Neuronal stem cell (in vitro differentiated cells): ENCODE measurements at regions not wholly inside any gene's neighbourhood (a gene's known extent, or its start where the extent isn't known, plus 50 kb on each side); places are given as distances from the start of the nearest gene placed in this dataset.
A peak's percentile ranks its signal among the peaks of the same experiment; 100 is the strongest.
"Not testable (repeated sequence)": the region's sequence is repeated elsewhere in the genome, so short reads cannot be mapped to it uniquely, and the experiment has no call there.

Experiments used
- DNase-seq: peaks from one replicate; pipeline ENCODE4 v3.0.0-alpha.2; 2013; ENCODE audit warnings: low spot score
- H2AFZ ChIP-seq: one replicate; pipeline ENCODE4 v1.6.1; 2013; ENCODE audit warnings: mild to moderate bottlenecking, low read length, inconsistent platforms
- H2AK5ac ChIP-seq: 2 replicates; pipeline ENCODE4 v1.6.1; 2013; ENCODE audit warnings: low read depth, mild to moderate bottlenecking, inconsistent platforms, low read length, moderate library complexity, mixed read lengths
- H2BK120ac ChIP-seq: 2 replicates; pipeline ENCODE4 v1.6.1; 2013; ENCODE audit warnings: low read depth, mild to moderate bottlenecking, inconsistent platforms, low read length, moderate library complexity, mixed read lengths
- H2BK12ac ChIP-seq: one replicate; pipeline ENCODE4 v1.6.1; 2013; ENCODE audit warnings: low read length, inconsistent platforms
- H2BK15ac ChIP-seq: 2 replicates; pipeline ENCODE4 v1.6.1; 2013; ENCODE audit warnings: mild to moderate bottlenecking, low read length, inconsistent platforms, mixed read lengths
- H2BK5ac ChIP-seq: one replicate; pipeline ENCODE4 v1.6.1; 2013; ENCODE audit warnings: inconsistent platforms, mild to moderate bottlenecking, low read length, moderate library complexity
- H3K14ac ChIP-seq: one replicate; pipeline ENCODE4 v1.6.1; 2013; ENCODE audit warnings: low read length, inconsistent platforms
- H3K18ac ChIP-seq: 2 replicates; pipeline ENCODE4 v1.6.1; 2013; ENCODE audit warnings: low read length, inconsistent platforms
- H3K23ac ChIP-seq: 2 replicates; pipeline ENCODE4 v1.6.1; 2013; ENCODE audit warnings: low read depth, mild to moderate bottlenecking, mixed read lengths, low read length, inconsistent platforms; ENCODE audit not compliant: poor library complexity
- H3K27ac ChIP-seq: replicated peaks from 3 replicates; pipeline ENCODE4 v1.5.1; 2013; ENCODE audit warnings: low read length, inconsistent platforms
- H3K27me3 ChIP-seq, 3 experiments: 2 replicates each; pipeline ENCODE4 v1.6.1; 2013; ENCODE audit warnings: low read length in 3 of 3, mild to moderate bottlenecking in 2 of 3, inconsistent platforms in 1 of 3, low read depth in 1 of 3, mixed read lengths in 1 of 3, moderate library complexity in 1 of 3; ENCODE audit not compliant: control insufficient read depth in 3 of 3, insufficient read depth in 3 of 3
- H3K36me3 ChIP-seq, 2 donors: replicated peaks in 1 of 2; 2 replicates each; pipeline ENCODE4 v1.6.1; 2013; ENCODE audit warnings: low read length in 2 of 2; ENCODE audit not compliant: control insufficient read depth in 2 of 2, insufficient read depth in 2 of 2
- H3K4ac ChIP-seq: 2 replicates; pipeline ENCODE4 v1.6.1; 2013; ENCODE audit warnings: inconsistent platforms, mild to moderate bottlenecking, low read length, moderate library complexity
- H3K4me1 ChIP-seq, 2 donors: 1 replicate in 1 of 2; 2 replicates in 1 of 2; pipeline ENCODE4 v1.6.1; 2013; ENCODE audit warnings: low read length in 2 of 2, low read depth in 1 of 2; ENCODE audit not compliant: control insufficient read depth in 2 of 2, insufficient read depth in 1 of 2
- H3K4me2 ChIP-seq: one replicate; pipeline ENCODE4 v1.6.1; 2013; ENCODE audit warnings: mild to moderate bottlenecking, low read length, inconsistent platforms; ENCODE audit not compliant: insufficient read depth, poor library complexity, severe bottlenecking
- H3K4me3 ChIP-seq, 2 donors: 2 replicates each; pipeline ENCODE4 v1.5.1; 2013; ENCODE audit warnings: low read length in 2 of 2, mild to moderate bottlenecking in 2 of 2, inconsistent platforms in 1 of 2, moderate library complexity in 1 of 2
- H3K79me1 ChIP-seq: one replicate; pipeline ENCODE4 v1.6.1; 2013; ENCODE audit warnings: low read depth, mild to moderate bottlenecking, inconsistent platforms, low read length, moderate library complexity
- H3K9ac ChIP-seq: one replicate; pipeline ENCODE4 v1.6.1; 2013; ENCODE audit warnings: mild to moderate bottlenecking, low read depth, low read length, inconsistent platforms; ENCODE audit not compliant: poor library complexity
- H3K9me3 ChIP-seq, 2 donors: replicated peaks in 1 of 2; 2 replicates each; pipeline versions ENCODE3 to v1.6.1; 2013; ENCODE audit warnings: low read length in 2 of 2, mild to moderate bottlenecking in 2 of 2, inconsistent platforms in 1 of 2, low read depth in 1 of 2, mixed read lengths in 1 of 2, moderate library complexity in 1 of 2; ENCODE audit not compliant: control insufficient read depth in 2 of 2, insufficient read depth in 1 of 2
- H4K8ac ChIP-seq: one replicate; pipeline ENCODE4 v1.6.1; 2013; ENCODE audit warnings: low read depth, mild to moderate bottlenecking, inconsistent platforms, low read length, moderate library complexity
- H4K91ac ChIP-seq: one replicate; pipeline ENCODE4 v1.6.1; 2013; ENCODE audit warnings: low read length, low read depth, mild to moderate bottlenecking, inconsistent platforms; ENCODE audit not compliant: poor library complexity
- WGBS, 2 donors: extraction: QIAGEN DNeasy Blood & Tissue Kit; methylation state at CpG; one replicate each; pipeline ENCODE4 v1.1.7; 2013; ENCODE audit warnings: missing lambda C conversion rate in 2 of 2, mixed read lengths in 1 of 2; ENCODE audit not compliant: insufficient read length in 2 of 2, insufficient replicate concordance in 1 of 2; ENCODE audit errors: extremely low coverage in 2 of 2; 5-methylcytosine and 5-hydroxymethylcytosine counted together

GRCh38 chr5:100656771-100657170 is 121.6 kb downstream of the FAM174A start:
- H3K4me1 ChIP-seq, result not testable (repeated sequence)

GRCh38 chr5:100659080-100659795 is 124.1 kb downstream of the FAM174A start:
- H3K4me2 ChIP-seq, result no peak overlapping the region
- no peaks in the 10 kb centered on the region for H3K79me1 ChIP-seq
- WGBS, 2 donors, result no CpG with 5 or more reads among the region's 4 CpGs

More at GRCh38 chr5:100656771-100657170, 121.6 kb downstream of the FAM174A start:
- H2BK15ac ChIP-seq, H4K91ac ChIP-seq, H2AFZ ChIP-seq, H3K4ac ChIP-seq, H4K8ac ChIP-seq, H3K4me3 ChIP-seq, H3K23ac ChIP-seq, DNase-seq, H3K27ac ChIP-seq, H3K14ac ChIP-seq, H2BK120ac ChIP-seq, H3K4me2 ChIP-seq, H3K9ac ChIP-seq, H3K18ac ChIP-seq, H2AK5ac ChIP-seq, H3K36me3 ChIP-seq, H3K79me1 ChIP-seq, H3K9me3 ChIP-seq, H2BK12ac ChIP-seq, H3K27me3 ChIP-seq, H2BK5ac ChIP-seq: not testable (repeated sequence)
- no CpG with 5 or more reads among the region's 28 CpGs for WGBS, 2 donors

GRCh38 chr5:100664140-100664539 is 129.0 kb downstream of the FAM174A start:
- Histone ChIP-seq H3K4me1 (peaks cover 2 to 5% of the 10 kb centered on the region in 2 donors), H2BK5ac (no peak overlapping the region), H3K27ac (no peak overlapping the region), H2BK12ac (no peak overlapping the region), H2BK120ac (no peak overlapping the region), H2BK15ac (no peak overlapping the region), H3K23ac (no peak overlapping the region), H3K4ac (no peak overlapping the region), H3K4me2 (no peak overlapping the region), H2AFZ (no peak overlapping the region), H3K9ac (no peak overlapping the region), H3K36me3 (no peaks in the 10 kb centered on the region), H3K18ac (no peak overlapping the region), H3K4me3 (no peak overlapping the region), H3K14ac (no peak overlapping the region), H3K27me3 (no peaks in the 10 kb centered on the region), H3K9me3 (peaks cover 0 to 2% of the 10 kb centered on the region in 2 donors), H4K8ac (no peak overlapping the region), H3K79me1 (no peaks in the 10 kb centered on the region), H2AK5ac (no peak overlapping the region), H4K91ac (no peak overlapping the region)
- DNase-seq, result no peak
- no CpG with 5 or more reads among the region's 1 CpG for WGBS, 2 donors

More at GRCh38 chr5:100659080-100659795, 124.1 kb downstream of the FAM174A start:
- H2AK5ac ChIP-seq, result no peak overlapping the region
- no peak overlapping the region for H4K91ac ChIP-seq
- DNase-seq, result no peak
- H3K9ac ChIP-seq, result no peak overlapping the region
- no peak overlapping the region for H2BK5ac ChIP-seq
- H2BK120ac ChIP-seq, result no peak overlapping the region
- no peak overlapping the region for H3K4me3 ChIP-seq
- no peaks in the 10 kb centered on the region for H3K27me3 ChIP-seq
- no peaks in the 10 kb centered on the region for H3K36me3 ChIP-seq
- H2BK15ac ChIP-seq, result no peak overlapping the region
- no peak overlapping the region for H3K14ac ChIP-seq
- H2AFZ ChIP-seq, result no peak overlapping the region
- no peak overlapping the region for H3K18ac ChIP-seq
- H3K9me3 ChIP-seq, result peaks cover 0 to 2% of the 10 kb centered on the region in 2 donors
- H3K23ac ChIP-seq, result no peak overlapping the region
- no peak overlapping the region for H4K8ac ChIP-seq
- no peak overlapping the region for H3K27ac ChIP-seq
- no peaks in the 10 kb centered on the region for H3K4me1 ChIP-seq
- no peak overlapping the region for H3K4ac ChIP-seq
- H2BK12ac ChIP-seq, result no peak overlapping the region

GRCh38 chr5:100667161-100667630 is 132.0 kb downstream of the FAM174A start:
- Histone ChIP-seq H2BK12ac (no peak overlapping the region), H4K8ac (no peak overlapping the region), H3K4me2 (no peak overlapping the region), H3K14ac (no peak overlapping the region), H3K9me3 (peaks cover 0 to 2% of the 10 kb centered on the region in 2 donors), H2BK120ac (no peak overlapping the region), H3K36me3 (no peaks in the 10 kb centered on the region), H4K91ac (no peak overlapping the region), H2BK15ac (no peak overlapping the region), H3K4ac (no peak overlapping the region), H2AK5ac (no peak overlapping the region), H2BK5ac (no peak overlapping the region), H3K27ac (no peak overlapping the region), H2AFZ (peak overlapping the region; percentile 19), H3K23ac (no peak overlapping the region), H3K18ac (no peak overlapping the region), H3K4me3 (no peak overlapping the region), H3K4me1 (peaks cover 2 to 5% of the 10 kb centered on the region in 2 donors), H3K9ac (no peak overlapping the region), H3K79me1 (no peaks in the 10 kb centered on the region), H3K27me3 (no peaks in the 10 kb centered on the region)
- no CpG with 5 or more reads among the region's 4 CpGs for WGBS, 2 donors
- DNase-seq, result no peak
